RWPE1 (cell line): ENCODE measurements at regions not wholly inside any gene's neighbourhood (a gene's known extent, or its start where the extent isn't known, plus 50 kb on each side); places are given as distances from the start of the nearest gene placed in this dataset.

Experiments
- CTCF ChIA-PET: fragments of 350-600 bp; sonication (Branson Sonifier 250); formaldehyde crosslinking; extraction: SDS; loops from one replicate; lab custom pipeline; 2021; lab: Yijun Ruan, JAX
- POLR2A ChIA-PET: fragments of 400-600 bp; formaldehyde crosslinking; extraction: SDS; loops from one replicate; lab custom pipeline; 2020; ENCODE audit warnings: antibody characterized with exemption; ENCODE audit not compliant: low non-redundant PET; lab: Yijun Ruan, JAX
- DNase-seq: peaks from one replicate; pipeline ENCODE4 v3.0.0; 2012; ENCODE audit warnings: low spot score
- H3K27ac ChIP-seq: fragments of 450-650 bp; 2 replicates; pipeline ENCODE4 v1.5.1; 2017
- CTCF ChIP-seq: fragments of 450-650 bp; conservative IDR thresholded peaks from 2 replicates; pipeline ENCODE4 v1.5.1; 2017; ENCODE audit warnings: low read depth, mild to moderate bottlenecking

- no peak for DNase-seq
- ChIA-PET CTCF (no interaction called here), POLR2A (no interaction called here)
- H3K27ac ChIP-seq, result no peak overlapping the region
- TF ChIP-seq CTCF, result no peak
Observed at GRCh38 chr2:19035238-19035637, 323.2 kb downstream of the OSR1 start.

GRCh38 chr2:19033240-19033639 lies 325.2 kb downstream of the OSR1 start:
- H3K27ac ChIP-seq, result no peak overlapping the region
- CTCF ChIA-PET, result no interaction called here
- no peak for DNase-seq
- TF ChIP-seq CTCF, result no peak
- POLR2A ChIA-PET, result no interaction called here

GRCh38 chr2:19031642-19032041 lies 326.8 kb downstream of the OSR1 start:
- H3K27ac ChIP-seq, result no peak overlapping the region
- TF ChIP-seq CTCF, result no peak
- POLR2A ChIA-PET, result no interaction called here
- DNase-seq, result no peak
- CTCF ChIA-PET, result no interaction called here

- peak; percentile 17 for DNase-seq
- ChIA-PET CTCF (no interaction called here), POLR2A (no interaction called here)
- TF ChIP-seq CTCF, result no peak
- H3K27ac ChIP-seq, result no peak overlapping the region
Observed at GRCh38 chr2:19029655-19030054, 328.8 kb downstream of the OSR1 start.

GRCh38 chr2:19028587-19029375 lies 329.6 kb downstream of the OSR1 start:
- ChIA-PET POLR2A (no interaction called here), CTCF (no interaction called here)
- no peak overlapping the region for H3K27ac ChIP-seq
- TF ChIP-seq CTCF, result no peak
- no peak for DNase-seq

GRCh38 chr2:19027626-19028025 lies 330.8 kb downstream of the OSR1 start:
- POLR2A ChIA-PET, result no interaction called here
- H3K27ac ChIP-seq, result no peak overlapping the region
- TF ChIP-seq CTCF, result no peak
- no peak for DNase-seq
- CTCF ChIA-PET, result interaction anchor here (1.1 kb wide), 1 partner anchor 40 kb away, joined by 6 read pairs; no protein-coding TSS in a partner anchor
